NCI-H1417 treated with DMSO at 0.1 percent for 48 hours (cell line): ENCODE measurements at regions not wholly inside any gene's neighbourhood (a gene's known extent, or its start where the extent isn't known, plus 50 kb on each side); places are given as distances from the start of the nearest gene placed in this dataset.
"Not testable (repeated sequence)": the region's sequence is repeated elsewhere in the genome, so short reads cannot be mapped to it uniquely, and the experiment has no call there.

Source experiments
- DNase-seq: peaks from one replicate; lab custom pipeline; 2025; lab: John Stamatoyannopoulos, UW

GRCh38 chr5:20370061-20370460 is 382.1 kb upstream of the CDH18 start:
- DNase-seq, result no peak

GRCh38 chr5:20369518-20369885 is 381.5 kb upstream of the CDH18 start:
- no peak for DNase-seq

- no peak for DNase-seq
Observed at GRCh38 chr5:20368571-20369517, 380.8 kb upstream of the CDH18 start.

DNA sequence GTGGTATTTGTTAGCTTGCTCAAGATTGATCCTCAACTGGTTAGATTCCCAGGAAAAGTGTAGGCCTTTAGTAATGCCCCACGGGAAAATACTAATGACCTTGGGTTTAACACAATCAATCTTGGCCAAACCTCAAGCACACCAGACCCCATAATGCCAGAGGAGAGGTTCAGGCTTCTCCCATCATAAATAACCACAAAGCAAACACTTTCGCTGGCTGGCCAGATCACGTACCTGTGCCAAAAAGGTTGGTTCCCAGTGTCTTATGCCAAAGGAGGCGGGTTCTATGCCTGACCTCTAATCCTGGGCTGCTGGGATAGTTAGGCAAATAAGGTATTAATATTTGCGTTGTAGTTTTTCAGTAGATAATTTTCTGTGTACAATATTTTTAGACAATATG is 379.2 kb upstream of the CDH18 start:
- DNase-seq, result no peak

DNA sequence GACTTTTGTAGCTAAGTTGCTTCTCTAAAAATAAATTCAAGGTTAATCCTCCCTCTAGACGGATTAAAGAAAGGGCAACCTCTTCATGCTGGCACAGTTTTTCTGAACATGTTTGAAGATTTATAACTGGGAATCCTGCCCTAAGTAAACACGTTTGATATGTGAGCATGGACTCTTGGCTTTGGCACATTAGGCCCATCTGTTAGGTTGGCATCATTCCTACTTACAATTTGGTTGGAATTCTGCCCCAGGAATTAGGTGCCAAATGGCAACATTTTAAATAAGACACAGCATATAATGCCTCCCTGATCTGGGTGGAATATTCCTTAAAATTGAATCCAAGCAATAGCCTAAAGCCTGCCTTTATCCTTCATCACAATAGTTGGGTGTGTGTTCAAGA is 372.3 kb upstream of the CDH18 start:
- DNase-seq, result no peak

GRCh38 chr5:20359377-20359776 is 371.4 kb upstream of the CDH18 start:
- no peak for DNase-seq

- no peak for DNase-seq
Observed at GRCh38 chr5:20353499-20353898, 365.5 kb upstream of the CDH18 start.

- DNase-seq, result no peak
Observed at GRCh38 chr5:20351849-20352248, 363.8 kb upstream of the CDH18 start.

- DNase-seq, result no peak
Observed at GRCh38 chr5:20348321-20348720, 360.3 kb upstream of the CDH18 start.

- DNase-seq, result no peak
Observed at GRCh38 chr5:20347334-20347733, 359.3 kb upstream of the CDH18 start.

GRCh38 chr5:20340126-20340525 is 352.1 kb upstream of the CDH18 start:
- no peak for DNase-seq

DNA sequence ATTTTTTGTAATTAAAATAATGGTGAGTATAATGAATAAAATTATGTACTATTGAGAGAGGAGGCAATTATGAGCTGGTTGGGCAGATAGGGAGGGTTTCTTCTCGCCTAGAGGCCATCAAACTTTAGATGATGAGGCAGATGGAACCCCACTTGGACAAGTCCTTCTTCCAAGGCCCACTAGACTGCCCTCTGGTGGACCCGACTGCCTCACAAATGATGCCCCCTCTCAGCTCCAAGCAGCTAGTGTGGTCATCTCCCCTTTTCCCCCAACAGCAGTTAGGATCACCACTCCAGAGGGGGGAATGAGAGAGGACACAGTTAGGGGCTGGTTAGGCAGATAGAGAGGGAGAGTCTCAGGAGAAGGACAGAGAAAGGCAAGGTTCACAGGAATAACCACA is 348.0 kb upstream of the CDH18 start:
- DNase-seq, result no peak

GRCh38 chr5:20331826-20332225 is 343.8 kb upstream of the CDH18 start:
- no peak for DNase-seq

GRCh38 chr5:20323323-20323722 is 335.3 kb upstream of the CDH18 start:
- no peak for DNase-seq

DNA sequence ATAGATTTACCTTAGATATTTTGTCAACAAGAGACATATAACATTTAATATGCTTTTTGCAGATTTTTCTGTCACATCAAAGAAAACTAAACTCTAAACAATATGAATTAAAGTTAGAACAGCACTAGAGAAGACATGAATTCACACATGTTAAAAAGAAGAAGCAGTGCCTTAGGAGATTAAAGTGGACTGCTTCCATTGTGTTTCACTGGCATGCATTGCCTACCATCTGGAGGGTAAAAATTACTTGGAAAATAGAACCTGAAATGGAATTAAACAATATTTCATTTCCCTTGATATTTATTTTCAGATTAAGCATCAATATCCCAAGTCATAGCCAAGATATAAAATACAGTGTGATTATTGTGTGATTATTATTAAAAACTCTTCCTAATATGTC is 319.4 kb upstream of the CDH18 start:
- no peak for DNase-seq

DNA sequence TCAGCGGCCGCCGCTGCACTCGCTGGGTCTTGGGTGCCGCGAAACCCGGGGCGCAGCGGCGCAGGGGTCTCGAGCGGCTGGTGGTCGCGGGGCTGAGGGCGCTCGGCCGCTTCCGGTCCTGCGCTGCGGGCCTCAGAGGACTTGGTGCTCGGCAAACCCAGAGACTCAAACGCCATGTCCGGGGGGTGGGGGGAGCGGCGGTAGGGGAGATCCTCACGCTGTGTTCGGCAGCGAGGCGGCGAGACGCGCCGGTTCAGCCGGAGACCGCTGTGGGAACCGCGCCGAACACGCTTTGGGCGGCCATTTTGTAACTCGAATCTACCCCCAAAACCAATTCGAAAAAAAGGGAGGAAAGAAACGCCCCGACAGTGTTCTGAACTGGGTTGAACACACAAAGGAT is 317.5 kb upstream of the CDH18 start:
- DNase-seq, result no peak

GRCh38 chr5:20304570-20304969 is 316.6 kb upstream of the CDH18 start:
- not testable (repeated sequence) for DNase-seq

GRCh38 chr5:20300110-20300509 is 312.1 kb upstream of the CDH18 start:
- no peak for DNase-seq

- DNase-seq, result no peak
Observed at GRCh38 chr5:20294696-20295095, 306.7 kb upstream of the CDH18 start.

- no peak for DNase-seq
Observed at GRCh38 chr5:20291766-20292165, 303.8 kb upstream of the CDH18 start.

DNA sequence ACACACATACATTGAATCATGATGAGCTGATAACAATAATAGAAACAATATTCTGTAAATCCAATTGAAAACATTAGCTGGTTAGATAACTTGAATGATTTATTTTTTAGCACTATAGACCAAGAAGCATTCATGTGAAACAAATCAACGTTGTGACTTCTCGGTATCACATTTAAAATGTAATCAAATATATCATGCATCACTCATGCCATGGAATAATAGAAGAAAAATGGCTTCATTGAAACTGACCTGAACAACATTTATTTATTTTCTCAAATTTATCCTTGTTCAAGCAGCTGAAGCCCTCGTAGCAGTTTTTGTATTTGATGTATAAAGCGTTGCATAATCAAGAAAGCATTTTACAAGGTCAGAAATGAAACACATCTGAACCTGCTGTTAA is 299.6 kb upstream of the CDH18 start:
- no peak for DNase-seq

DNA sequence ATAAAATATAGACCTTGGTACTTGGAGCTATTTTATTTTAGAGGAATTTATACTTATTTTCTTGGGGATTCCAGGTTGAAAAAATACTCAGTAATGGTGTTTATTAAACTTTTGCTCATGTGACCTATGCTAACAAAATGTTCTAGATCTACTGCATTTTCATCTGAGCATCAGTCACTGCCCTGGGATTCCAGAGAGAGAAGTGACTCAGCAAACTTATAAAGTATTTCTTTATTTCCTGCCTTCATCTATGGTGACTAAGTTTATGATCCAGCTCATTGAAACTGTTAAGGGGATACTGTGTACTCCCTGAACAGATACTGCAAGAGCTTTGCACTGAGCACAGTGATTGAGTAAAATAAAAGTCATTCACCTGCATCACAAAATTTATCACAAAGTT is 298.5 kb upstream of the CDH18 start:
- DNase-seq, result no peak

DNA sequence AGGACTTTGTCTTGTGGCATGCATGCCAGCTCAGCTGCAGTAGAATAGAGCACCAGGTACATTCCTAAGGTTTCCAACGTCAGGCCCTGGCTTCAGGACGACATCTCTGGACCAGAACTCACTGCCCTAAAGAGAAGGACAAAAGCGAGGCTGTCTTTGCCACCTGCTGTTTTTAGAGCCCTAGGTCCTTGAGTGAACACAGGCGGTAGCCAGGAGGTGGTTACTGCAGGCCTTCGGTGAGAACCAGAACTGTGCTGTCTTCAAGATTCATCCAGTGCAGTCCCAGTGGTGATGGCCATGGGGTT is 288.9 kb upstream of the CDH18 start:
- no peak for DNase-seq
